ENCODE measurements at regions not wholly inside any gene's neighbourhood (a gene's known extent, or its start where the extent isn't known, plus 50 kb on each side); places are given as distances from the start of the nearest gene placed in this dataset.
"Not testable (repeated sequence)": the region's sequence is repeated elsewhere in the genome, so short reads cannot be mapped to it uniquely, and the experiment has no call there.

DNA sequence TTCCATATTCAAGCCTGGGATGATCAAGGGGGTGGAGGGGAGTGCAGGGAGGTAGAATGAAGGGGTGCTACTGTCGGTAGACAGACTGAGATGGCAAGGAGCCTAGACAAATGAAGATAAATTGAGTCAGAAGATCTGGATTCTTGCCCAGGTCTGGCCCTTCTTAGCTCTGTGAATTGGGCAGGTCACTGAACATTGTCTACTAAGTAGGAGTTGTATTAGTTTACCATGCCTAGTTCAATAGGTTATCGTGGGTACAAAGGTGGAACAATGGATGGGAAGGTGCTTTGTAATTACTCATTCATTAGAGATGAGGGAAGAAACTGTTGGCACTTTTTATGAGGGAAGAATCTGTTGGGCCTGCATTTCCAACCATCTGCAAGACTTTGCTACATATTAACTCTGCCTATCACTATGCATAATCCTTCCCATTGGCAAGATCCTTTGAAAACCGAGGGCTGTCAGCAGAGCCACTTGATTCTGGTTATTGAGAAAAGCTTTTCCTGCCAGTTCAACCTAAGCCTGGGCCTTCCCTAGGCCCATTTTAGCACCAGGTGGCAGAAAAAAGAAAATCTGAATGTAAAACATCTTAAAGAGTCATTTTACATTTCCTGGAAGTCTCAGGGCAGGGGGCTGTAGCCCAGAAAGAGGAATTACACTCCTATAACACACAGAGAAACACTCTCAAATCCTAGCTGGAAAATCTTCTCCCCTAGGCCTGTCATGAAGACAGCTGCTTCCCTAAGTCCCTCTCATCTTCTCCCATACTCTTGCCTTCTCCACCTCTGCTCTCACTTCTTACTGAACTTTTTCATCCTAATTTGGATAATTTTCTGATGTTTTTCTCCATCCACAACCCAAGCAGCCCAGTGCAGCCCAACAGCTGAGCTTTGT, 103.5 kb downstream of the CD24 start:
- H3K4me1 Mint-ChIP-seq = no peaks in the 10 kb centered on the region
- H3K36me3 Mint-ChIP-seq (ENCODE audit: low read depth) = no peaks in the 10 kb centered on the region
- H3K27ac Mint-ChIP-seq = no peak overlapping the region
- no peak overlapping the region for H3K4me3 Mint-ChIP-seq
- ATAC-seq (replicated peaks) = no peak
- H3K27me3 Mint-ChIP-seq = no peaks in the 10 kb centered on the region
- H3K9me3 Mint-ChIP-seq = no peaks in the 10 kb centered on the region

DNA sequence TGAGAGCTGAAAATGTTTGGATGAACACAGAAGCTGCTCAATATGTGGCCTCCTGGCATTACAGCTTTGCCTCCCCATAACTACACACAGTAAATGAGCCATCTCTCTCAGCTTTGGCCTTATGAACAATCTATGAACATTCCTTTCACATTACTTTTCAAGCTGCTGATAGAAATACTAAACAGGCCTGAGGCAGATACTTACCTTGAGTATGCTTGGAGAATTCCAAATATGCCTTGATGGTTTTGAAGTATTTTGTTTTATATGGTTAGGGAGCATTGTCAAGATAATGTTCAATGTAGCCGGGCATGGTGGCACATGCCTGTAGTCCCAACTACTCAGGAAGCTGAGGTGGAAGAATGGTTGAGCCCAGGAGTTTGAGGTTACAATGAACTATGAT, 104.5 kb downstream of the CD24 start:
- H3K27ac Mint-ChIP-seq = no peak overlapping the region
- no peak for ATAC-seq (replicated peaks)
- no peaks in the 10 kb centered on the region for H3K9me3 Mint-ChIP-seq
- no peaks in the 10 kb centered on the region for H3K4me1 Mint-ChIP-seq
- H3K4me3 Mint-ChIP-seq = no peak overlapping the region
- H3K27me3 Mint-ChIP-seq = no peaks in the 10 kb centered on the region
- H3K36me3 Mint-ChIP-seq (ENCODE audit: low read depth) = no peaks in the 10 kb centered on the region

DNA sequence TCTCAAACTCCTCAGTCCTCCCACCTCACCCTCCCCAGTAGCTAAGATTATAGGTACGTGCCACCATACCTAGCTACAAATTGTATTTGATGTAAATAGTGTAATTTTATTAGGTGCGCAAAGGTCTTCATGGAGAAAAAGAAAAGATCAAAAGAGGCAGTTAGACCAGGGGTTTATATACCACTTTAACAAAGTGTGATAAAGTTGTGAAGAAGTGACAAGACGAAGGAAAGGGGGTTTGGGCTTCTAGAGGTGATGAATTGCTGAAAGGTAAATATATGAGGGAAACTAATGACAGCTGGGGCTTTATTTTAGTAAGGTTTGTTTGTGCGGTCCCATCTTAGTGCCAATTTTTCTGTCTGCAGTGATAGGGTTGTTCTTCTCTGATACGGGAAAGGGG, 105.3 kb downstream of the CD24 start:
- Mint-ChIP-seq H3K27me3 (no peaks in the 10 kb centered on the region), H3K4me3 (no peak overlapping the region), H3K36me3 (ENCODE audit: low read depth) (no peaks in the 10 kb centered on the region), H3K27ac (no peak overlapping the region), H3K4me1 (no peaks in the 10 kb centered on the region), H3K9me3 (no peaks in the 10 kb centered on the region)
- ATAC-seq (replicated peaks) = no peak

DNA sequence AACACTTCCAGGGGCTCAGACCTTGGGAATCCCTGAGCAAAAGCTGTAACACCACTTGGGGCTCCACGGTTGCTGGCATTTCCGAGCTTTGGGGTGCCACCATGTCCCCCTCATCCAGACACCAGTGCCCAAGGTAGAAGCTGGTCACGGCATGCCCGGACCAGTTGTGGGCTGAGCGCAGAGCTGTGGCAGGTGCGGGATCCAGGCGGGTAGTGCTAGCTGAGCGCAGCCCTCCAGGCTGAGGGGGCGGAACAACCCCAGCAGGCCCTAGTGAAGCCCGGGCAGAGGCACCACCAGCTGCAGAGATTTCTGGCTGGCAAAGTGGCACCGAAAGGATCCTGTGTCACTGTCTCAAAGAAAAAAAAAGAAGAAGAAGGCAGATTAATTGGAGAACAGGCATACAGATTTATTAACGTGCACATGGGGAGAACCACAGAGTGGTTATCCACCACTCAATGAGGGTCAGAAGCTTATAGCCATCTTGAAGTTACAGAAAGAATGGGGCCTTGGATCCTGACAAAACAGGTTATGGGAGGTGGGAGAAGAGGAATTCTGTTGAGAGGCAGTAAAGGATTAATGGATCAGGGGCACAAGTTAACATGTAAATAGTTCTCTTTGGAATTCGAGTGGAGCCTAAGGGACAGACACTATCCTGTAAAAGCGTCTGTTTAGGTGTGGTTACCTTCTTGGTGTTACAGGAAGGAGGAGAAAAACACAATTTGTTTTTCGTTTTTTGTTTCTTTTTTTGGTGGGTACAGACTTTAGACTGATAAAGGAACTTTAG, 107.5 kb downstream of the CD24 start:
- H3K27me3 Mint-ChIP-seq = peaks cover 3% of the 10 kb centered on the region
- H3K36me3 Mint-ChIP-seq (ENCODE audit: low read depth) = no peaks in the 10 kb centered on the region
- peaks cover 6% of the 10 kb centered on the region for H3K9me3 Mint-ChIP-seq
- H3K4me1 Mint-ChIP-seq = no peaks in the 10 kb centered on the region
- no peak overlapping the region for H3K27ac Mint-ChIP-seq
- no peak for ATAC-seq (replicated peaks)
- no peak overlapping the region for H3K4me3 Mint-ChIP-seq

DNA sequence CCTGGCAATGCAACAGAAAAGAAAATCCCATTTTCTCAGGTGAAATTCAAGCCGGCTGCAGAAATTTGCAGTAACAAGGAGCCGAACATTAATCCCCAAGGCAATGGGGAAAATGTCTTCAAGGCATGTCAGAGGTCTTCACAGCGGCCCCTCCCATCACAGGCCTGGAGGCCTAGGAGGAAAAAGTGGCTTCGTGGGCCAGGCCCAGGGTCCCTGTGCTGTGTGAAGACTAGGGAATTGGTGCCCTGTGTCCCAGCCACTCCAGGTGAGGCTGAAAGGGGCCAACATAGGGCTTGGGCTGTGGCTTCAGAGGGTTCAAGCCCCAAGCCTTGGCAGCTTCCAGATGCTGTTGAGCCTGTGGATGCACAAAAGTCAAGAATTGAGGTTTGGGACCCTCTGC, 111.7 kb downstream of the CD24 start:
- no peak overlapping the region for H3K27ac Mint-ChIP-seq
- H3K4me3 Mint-ChIP-seq = no peak overlapping the region
- peaks cover 3% of the 10 kb centered on the region for H3K27me3 Mint-ChIP-seq
- H3K4me1 Mint-ChIP-seq = no peaks in the 10 kb centered on the region
- H3K36me3 Mint-ChIP-seq (ENCODE audit: low read depth) = no peaks in the 10 kb centered on the region
- no peak for ATAC-seq (replicated peaks)
- H3K9me3 Mint-ChIP-seq = peaks cover 12% of the 10 kb centered on the region

DNA sequence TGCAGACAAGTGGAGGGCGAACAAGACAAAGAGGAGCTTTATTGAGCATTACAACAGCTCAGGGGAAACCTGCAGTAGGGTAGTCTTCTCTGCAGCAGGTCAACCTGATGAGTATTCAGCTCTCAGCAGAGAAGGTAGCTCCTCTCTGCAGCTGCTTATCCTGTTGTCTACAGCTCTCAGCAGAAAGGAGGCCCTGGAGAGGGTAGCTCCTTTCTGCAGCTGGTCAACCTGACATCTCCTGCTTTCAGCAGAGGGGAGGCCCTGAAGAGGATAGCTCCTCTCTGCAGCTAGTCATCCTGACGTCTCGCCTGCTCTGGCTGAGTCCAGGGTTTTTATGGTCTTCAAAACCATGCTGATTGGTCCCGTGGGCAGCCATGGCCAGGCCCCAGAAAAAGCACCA, 113.6 kb downstream of the CD24 start:
- Mint-ChIP-seq H3K9me3 (peaks cover 12% of the 10 kb centered on the region), H3K4me3 (no peak overlapping the region), H3K27ac (no peak overlapping the region), H3K4me1 (no peaks in the 10 kb centered on the region), H3K27me3 (peaks cover 3% of the 10 kb centered on the region), H3K36me3 (ENCODE audit: low read depth) (no peaks in the 10 kb centered on the region)
- ATAC-seq (replicated peaks) = no peak

DNA sequence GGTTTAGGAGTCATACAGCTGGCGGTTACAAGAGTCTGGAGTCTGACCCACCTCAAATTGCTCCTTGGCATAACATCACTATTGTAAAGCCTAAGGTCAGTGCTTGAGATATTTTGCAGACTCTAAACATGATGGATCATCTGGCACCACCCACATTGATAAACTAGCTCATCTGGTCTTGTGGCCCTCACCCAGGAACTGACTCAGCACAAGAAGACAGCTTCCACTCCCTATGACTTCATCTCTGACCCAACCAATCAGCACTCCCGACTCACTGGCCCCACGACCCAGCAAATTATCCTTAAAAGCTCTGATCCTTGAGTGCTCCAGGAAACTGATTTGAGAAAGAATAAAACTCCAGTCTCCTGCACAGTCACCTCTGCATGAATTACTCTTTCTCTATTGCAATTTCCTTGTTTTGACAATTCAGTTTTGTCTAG, 115.9 kb downstream of the CD24 start:
- ATAC-seq (replicated peaks) = no peak
- H3K4me3 Mint-ChIP-seq = no peak overlapping the region
- peaks cover 7% of the 10 kb centered on the region for H3K27me3 Mint-ChIP-seq
- no peaks in the 10 kb centered on the region for H3K4me1 Mint-ChIP-seq
- H3K9me3 Mint-ChIP-seq = peaks cover 12% of the 10 kb centered on the region
- no peaks in the 10 kb centered on the region for H3K36me3 Mint-ChIP-seq (ENCODE audit: low read depth)
- H3K27ac Mint-ChIP-seq = no peak overlapping the region

DNA sequence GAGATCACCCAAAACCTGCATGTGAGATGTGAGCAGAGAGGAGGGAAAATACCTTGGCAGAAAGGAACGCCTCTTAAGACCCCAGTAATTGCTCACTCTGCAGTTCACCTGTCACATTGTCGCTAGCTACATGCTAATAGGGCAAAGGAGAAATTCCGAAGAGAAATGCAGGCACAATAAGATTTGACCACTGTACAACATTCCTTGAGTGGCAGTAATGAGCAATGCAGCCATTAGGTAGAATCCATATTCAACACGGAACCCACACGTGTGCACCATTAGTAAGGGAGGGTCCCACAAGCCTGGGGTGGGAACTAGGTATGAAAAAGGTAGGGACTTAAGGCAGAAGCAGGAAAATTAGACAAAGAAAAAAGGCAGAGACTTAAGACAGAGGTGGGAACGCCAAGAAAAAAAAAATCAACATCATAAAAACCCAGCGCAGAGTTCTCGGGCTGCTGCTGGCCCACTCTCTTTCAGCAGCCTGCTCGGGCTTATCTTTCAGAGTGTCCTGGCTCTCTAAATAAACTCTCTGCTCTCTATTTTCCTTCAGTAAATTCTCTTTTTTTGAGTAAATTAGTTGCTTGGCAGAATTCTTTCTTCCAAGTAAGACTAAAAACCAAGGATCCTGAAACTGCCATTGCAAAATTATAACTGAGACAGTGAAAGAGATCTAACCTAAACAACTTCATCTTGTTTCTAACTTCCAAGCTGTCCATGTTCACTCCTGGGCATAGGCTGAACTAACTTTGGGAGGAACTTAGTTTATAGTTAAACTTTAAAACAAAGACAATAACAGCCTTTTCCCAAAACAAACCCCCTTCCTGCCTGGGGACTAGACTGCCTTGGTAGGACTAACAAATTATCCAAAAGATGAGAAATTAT, 116.5 kb downstream of the CD24 start:
- H3K36me3 Mint-ChIP-seq (ENCODE audit: low read depth) = no peaks in the 10 kb centered on the region
- H3K27me3 Mint-ChIP-seq = peaks cover 7% of the 10 kb centered on the region
- no peaks in the 10 kb centered on the region for H3K4me1 Mint-ChIP-seq
- H3K27ac Mint-ChIP-seq = no peak overlapping the region
- H3K4me3 Mint-ChIP-seq = no peak overlapping the region
- H3K9me3 Mint-ChIP-seq = peaks cover 12% of the 10 kb centered on the region
- no peak for ATAC-seq (replicated peaks)

DNA sequence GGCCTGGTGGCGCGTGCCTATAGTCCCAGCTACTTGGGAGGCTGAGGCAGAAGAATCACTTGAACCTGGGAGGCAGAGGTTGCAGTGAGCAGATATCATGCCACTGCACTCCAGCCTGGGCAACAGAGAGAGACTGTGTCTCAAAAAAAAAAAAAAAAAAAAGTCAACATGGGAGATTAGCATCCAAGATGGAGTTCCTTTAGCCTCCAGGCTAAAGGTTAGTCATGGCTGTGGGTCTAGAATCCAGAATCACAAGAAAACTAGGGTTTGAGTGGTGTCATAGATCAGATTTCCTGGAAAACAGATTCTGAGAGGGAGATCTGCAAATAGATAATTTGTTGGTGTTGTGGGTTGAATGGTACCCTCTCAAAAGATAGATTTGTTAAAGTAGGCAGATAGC, 117.2 kb downstream of the CD24 start:
- H3K9me3 Mint-ChIP-seq; H3K36me3 Mint-ChIP-seq (ENCODE audit: low read depth); H3K4me1 Mint-ChIP-seq; ATAC-seq (replicated peaks); H3K27me3 Mint-ChIP-seq; H3K4me3 Mint-ChIP-seq; H3K27ac Mint-ChIP-seq: not testable (repeated sequence)

DNA sequence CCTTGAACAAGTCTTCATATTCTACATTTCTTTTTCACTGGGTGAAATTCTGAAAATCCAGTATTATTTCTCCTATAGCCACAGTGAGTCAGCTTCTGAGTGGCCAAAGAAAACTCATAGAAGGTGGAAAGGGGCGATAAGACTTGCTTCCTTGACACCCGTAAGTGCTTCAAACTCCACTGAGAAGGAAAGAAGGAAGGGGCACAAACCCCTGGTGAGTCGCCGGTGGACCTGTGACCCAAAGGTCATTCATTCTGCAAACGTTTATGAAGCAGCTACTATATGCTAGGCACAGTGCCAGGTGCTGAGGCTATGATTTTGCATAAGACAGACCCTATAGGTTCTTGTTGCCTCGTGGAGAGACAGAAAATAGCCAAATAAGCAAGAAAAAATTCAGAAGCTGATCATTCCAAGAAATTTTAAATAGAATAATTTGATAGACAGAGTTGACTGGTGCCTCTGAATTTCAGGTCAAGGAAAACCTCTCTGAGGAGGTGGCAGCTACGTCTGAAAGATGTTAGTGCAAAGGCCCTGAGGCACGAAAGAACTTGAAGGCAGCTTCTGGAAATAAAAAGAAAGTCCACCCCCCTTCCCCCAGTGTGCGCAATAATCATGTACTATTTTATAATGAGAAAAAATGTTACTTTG, 118.2 kb downstream of the CD24 start:
- no peak for ATAC-seq (replicated peaks)
- Mint-ChIP-seq H3K4me3 (no peak overlapping the region), H3K4me1 (no peaks in the 10 kb centered on the region), H3K36me3 (ENCODE audit: low read depth) (no peaks in the 10 kb centered on the region), H3K9me3 (peaks cover 5% of the 10 kb centered on the region), H3K27me3 (peaks cover 9% of the 10 kb centered on the region), H3K27ac (no peak overlapping the region)

DNA sequence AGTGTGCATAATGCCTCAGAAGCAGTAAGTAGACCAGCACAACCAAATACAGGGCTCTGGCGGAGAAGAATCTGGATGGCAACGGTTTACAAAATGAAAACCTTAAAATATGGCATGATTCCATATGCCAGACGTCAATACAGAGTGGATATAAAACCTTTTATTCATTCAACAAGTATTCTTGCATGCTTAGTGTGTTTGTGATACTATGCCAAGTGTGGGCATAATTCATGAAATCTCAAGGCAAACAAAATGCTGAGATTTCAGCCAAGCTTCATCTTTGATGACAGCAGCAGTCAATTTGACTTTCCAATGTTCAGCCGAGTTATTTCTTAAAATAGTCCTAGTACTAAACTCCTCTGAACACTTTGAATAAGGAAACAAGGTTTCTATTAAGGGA, 119.4 kb downstream of the CD24 start:
- H3K9me3 Mint-ChIP-seq = no peaks in the 10 kb centered on the region
- no peaks in the 10 kb centered on the region for H3K36me3 Mint-ChIP-seq (ENCODE audit: low read depth)
- H3K27me3 Mint-ChIP-seq = peaks cover 9% of the 10 kb centered on the region
- no peaks in the 10 kb centered on the region for H3K4me1 Mint-ChIP-seq
- H3K4me3 Mint-ChIP-seq = no peak overlapping the region
- no peak overlapping the region for H3K27ac Mint-ChIP-seq
- no peak for ATAC-seq (replicated peaks)

DNA sequence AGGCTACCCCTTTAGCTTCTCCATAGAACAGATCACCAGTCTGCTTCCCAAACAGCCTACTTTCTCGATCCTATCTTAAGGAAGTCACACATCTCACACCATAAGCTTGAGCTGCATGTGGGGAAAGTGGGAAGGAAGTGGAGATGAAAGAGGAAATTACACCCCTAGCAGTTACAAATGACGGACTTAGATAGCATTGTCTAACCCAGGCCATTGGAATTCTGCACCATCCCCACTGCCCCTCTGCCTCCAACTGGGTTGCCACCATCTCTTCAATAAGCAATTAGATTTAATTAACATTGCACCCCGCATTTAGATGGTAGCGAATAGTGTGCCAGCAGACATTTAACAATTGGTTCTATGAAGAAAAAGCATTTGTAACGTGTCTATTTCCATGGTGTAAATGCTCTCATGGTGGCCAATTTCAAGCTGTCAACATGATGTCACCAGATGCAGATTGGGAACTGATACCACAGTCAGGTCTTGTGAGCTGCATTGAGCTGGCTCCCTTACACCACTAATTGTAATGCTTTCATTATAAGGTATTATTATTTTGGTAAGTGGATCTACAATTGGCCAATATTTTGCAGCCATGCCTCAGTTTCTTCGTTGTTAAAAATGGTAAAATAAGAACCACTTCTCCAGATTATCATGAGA, 124.7 kb downstream of the CD24 start:
- no peak for ATAC-seq (replicated peaks)
- H3K27ac Mint-ChIP-seq = no peak overlapping the region
- no peak overlapping the region for H3K4me3 Mint-ChIP-seq
- H3K9me3 Mint-ChIP-seq = no peaks in the 10 kb centered on the region
- H3K4me1 Mint-ChIP-seq = no peaks in the 10 kb centered on the region
- peaks cover 15% of the 10 kb centered on the region for H3K27me3 Mint-ChIP-seq
- H3K36me3 Mint-ChIP-seq (ENCODE audit: low read depth) = no peaks in the 10 kb centered on the region

DNA sequence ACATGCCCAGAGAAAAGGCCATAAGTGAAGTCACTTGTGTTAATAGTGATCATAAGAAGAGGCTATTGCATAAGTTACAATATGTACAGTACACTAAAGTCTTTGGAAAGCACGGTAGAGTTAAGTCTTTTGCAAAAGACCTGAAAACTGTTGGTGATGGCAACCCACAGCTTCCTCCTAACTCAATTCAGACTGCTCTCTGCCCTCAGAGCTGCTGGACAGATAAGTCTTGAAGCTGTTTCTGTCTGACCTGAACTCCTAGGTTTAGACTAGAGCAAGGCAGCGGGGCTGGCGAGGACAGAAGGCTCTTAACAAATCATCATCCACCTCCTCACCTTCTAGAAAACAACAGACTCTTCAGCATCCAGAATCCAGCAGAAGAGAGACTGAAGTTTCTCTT, 125.4 kb downstream of the CD24 start:
- Mint-ChIP-seq H3K36me3 (ENCODE audit: low read depth) (no peaks in the 10 kb centered on the region), H3K27me3 (peaks cover 13% of the 10 kb centered on the region), H3K4me3 (no peak overlapping the region), H3K4me1 (no peaks in the 10 kb centered on the region), H3K9me3 (no peaks in the 10 kb centered on the region), H3K27ac (no peak overlapping the region)
- ATAC-seq (replicated peaks) = no peak

DNA sequence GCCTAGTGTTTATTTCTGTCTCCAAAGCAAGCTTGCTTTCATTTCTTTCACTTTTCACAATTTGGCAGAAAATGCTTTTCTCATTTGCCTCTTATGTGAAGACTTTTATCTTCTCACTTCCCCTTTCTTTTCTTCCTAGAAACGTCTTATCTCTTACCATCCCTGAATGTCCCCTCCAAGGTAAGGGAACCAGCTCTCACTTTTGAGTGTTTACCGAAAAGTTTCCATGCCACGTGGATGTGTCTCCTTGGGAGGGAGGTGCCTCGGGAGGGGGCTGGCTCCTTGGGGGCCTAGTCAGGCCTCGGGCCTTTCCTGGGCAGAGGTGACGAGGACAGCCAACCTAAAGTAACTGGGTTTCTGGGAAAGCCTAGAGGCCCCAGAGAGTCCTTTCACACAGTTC, 127.4 kb downstream of the CD24 start:
- no peaks in the 10 kb centered on the region for H3K36me3 Mint-ChIP-seq (ENCODE audit: low read depth)
- ATAC-seq (replicated peaks) = no peak
- H3K4me1 Mint-ChIP-seq = no peaks in the 10 kb centered on the region
- peaks cover 21% of the 10 kb centered on the region for H3K27me3 Mint-ChIP-seq
- H3K4me3 Mint-ChIP-seq = no peak overlapping the region
- H3K9me3 Mint-ChIP-seq = no peaks in the 10 kb centered on the region
- no peak overlapping the region for H3K27ac Mint-ChIP-seq

Data from activated T-helper 17 cell treated with anti-CD3 and anti-CD28 coated beads, Interleukin-2, amount 50 U/mL, for 72 hours (primary cell).